GM19463 (cell line): ENCODE measurements at regions not wholly inside any gene's neighbourhood (a gene's known extent, or its start where the extent isn't known, plus 50 kb on each side); places are given as distances from the start of the nearest gene placed in this dataset.
"Not testable (repeated sequence)": the region's sequence is repeated elsewhere in the genome, so short reads cannot be mapped to it uniquely, and the experiment has no call there.

Source experiments
- ATAC-seq: cut with Tn5 transposase; IDR thresholded peaks from one replicate; pipeline ENCODE4 v1.9.1; 2021; ENCODE audit warnings: mild to moderate bottlenecking, moderate library complexity; ENCODE audit not compliant: unreplicated experiment

- ATAC-seq: no peak
Observed at GRCh38 chr11:71182791-71183677, 69.3 kb downstream of the SHANK2 start.

DNA sequence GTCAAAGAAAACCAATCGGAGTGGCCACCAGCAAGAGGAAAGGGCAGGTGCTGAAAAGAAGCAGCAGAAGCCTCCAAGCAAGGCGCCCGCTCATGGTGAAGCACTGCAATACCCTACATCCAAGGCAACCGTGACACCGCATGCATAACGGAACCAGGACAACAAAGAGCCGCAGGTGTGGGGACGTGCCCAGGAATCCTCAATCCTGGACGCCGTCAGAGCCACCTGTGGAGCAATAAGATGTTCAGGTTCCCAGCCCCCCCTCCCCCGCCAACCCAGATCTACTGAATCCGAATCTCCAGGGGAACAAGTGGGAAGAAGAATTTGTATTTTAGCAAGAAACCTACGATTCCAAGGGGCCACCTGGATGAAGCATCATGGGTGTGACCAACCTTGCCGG is 70.8 kb downstream of the SHANK2 start:
- no peak for ATAC-seq

GRCh38 chr11:71180694-71181470 is 71.5 kb downstream of the SHANK2 start:
- no peak for ATAC-seq

DNA sequence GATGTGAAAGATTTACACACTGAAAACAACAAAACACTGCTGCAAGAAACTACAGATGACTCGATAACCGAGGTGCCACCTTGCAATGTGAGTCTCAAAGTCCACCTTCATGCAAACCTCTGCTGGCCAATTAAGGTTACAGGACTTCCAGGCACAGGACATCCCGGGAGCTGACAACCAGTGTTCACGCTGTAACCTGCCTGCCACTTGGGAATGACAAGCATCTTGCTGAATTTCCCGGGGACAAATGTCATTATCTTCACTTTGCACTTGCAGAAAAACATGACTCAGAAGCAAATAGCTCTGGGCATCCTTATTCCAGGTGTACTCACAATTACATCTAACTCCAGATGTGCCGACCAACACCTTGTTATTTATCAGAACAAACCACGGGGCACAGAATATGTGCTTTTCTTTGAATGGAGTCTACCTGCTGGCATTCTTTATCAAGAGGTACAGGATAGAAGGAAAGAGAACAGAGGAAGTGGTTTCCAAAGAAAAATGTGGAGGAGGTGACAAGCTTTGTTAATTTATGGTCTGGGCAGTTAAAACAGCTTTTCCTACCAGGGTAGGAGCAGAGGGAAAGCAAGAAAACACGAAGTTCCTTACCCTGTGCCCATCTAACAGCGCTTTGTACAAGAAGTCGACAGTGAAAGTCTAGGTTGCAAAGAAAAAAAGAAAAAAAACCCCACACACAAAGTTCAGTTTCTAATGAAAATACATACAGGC is 72.3 kb downstream of the SHANK2 start:
- no peak for ATAC-seq

GRCh38 chr11:71178076-71178475 is 74.3 kb downstream of the SHANK2 start:
- no peak for ATAC-seq

DNA sequence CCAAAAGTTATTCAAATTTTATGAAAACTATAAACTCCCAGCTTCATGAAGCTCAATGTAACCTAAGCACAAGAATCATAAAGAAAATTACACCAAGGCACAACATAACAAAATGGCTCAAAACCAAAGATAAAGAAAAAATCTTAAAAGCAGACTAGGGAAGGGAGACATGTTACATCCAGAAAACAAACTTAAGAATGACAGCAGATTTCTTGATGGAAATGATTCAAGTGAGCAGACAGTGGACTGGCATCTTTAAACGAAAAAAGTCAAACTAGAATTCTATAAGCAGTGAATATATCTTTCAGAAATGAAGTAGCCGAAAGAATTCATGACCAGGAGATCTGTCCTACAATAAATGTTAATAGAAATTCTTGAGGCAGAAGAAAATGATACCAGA is 75.6 kb downstream of the SHANK2 start:
- no peak for ATAC-seq

GRCh38 chr11:71173709-71174108 is 78.7 kb downstream of the SHANK2 start:
- no peak for ATAC-seq

GRCh38 chr11:71172680-71173079 is 79.7 kb downstream of the SHANK2 start:
- no peak for ATAC-seq

GRCh38 chr11:71171576-71171975 is 80.8 kb downstream of the SHANK2 start:
- no peak for ATAC-seq

- ATAC-seq: no peak
Observed at GRCh38 chr11:71170624-71171423, 81.6 kb downstream of the SHANK2 start.

- ATAC-seq: no peak
Observed at GRCh38 chr11:71169313-71169712, 83.1 kb downstream of the SHANK2 start.

DNA sequence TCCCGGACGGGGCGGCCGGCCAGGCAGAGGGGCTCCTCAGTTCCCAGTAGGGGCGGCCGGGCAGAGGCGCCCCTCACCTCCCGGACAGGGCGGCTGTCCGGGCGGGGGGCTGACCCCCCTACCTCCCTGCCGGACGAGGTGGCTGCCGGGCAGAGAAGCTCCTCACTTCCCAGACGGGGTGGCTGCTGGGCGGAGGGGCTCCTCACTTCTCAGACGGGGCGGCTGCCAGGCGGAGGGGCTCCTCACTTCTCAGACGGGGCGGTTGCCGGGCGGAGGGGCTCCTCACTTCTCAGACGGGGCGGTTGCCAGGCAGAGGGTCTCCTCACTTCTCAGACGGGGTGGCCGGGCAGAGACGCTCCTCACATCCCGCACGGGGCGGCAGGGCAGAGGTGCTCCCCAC is 84.6 kb downstream of the SHANK2 start:
- ATAC-seq: not testable (repeated sequence)

DNA sequence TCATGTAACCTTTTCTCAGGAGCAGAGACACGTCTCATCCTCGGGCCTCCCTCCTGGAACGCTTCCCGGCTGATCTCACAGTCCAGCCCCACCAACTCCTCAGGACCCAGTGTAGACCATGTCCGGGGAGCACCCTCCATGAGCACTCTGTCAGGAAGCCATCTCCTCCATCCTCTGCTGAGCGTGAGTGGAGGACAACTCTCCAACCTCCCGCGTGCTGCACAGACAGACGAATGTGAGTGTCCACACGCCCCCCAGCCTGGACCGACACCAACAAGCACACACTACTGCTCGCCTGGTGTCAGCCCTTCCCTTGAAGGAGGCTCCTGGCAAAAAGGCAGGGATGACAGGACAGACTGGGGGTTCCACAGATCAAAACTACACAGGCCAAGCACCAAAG is 86.6 kb downstream of the SHANK2 start:
- ATAC-seq: no peak

DNA sequence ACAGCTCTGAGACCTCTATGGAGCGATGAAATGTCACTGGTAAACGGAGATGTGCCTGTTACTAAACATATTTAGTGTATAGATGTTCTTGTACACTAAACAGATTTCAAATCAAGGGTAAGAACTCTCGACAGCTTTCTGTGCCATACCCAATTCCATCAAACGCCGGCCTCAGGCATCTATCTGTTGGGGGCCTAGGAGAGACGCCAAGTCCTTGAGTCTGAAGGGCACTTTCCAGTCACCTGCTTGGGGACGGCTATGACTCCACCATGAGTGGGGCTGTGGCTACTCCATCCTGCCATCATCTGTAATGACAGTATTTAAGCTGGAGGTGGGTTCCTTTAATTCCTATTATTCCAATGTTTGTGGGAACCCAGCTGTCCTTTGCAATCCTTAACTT is 87.8 kb downstream of the SHANK2 start:
- ATAC-seq: no peak

GRCh38 chr11:71164186-71164585 is 88.2 kb downstream of the SHANK2 start:
- ATAC-seq: no peak

- ATAC-seq: no peak
Observed at GRCh38 chr11:71163371-71163770, 89.0 kb downstream of the SHANK2 start.

DNA sequence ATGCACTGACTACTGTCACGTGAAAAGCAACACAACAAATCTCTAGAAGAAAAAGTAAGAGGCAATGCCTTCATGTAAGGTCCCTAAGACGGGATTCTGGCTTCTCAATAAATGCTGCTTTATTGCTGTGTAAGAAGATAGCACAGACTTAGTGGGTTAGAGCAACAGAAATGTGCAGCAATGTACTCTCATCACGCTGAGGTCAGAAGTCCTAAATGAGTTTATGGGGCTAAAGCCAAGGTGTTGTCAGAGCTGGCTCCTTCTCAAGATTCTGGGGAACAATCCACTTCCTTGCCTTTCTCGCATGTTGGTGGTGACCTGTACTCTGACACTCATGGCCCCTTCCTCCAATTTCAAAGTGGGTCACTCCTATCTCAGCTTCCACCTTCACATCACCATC is 93.4 kb downstream of the SHANK2 start:
- no peak for ATAC-seq

- ATAC-seq: not testable (repeated sequence)
Observed at GRCh38 chr11:71157676-71158075, 94.7 kb downstream of the SHANK2 start.

DNA sequence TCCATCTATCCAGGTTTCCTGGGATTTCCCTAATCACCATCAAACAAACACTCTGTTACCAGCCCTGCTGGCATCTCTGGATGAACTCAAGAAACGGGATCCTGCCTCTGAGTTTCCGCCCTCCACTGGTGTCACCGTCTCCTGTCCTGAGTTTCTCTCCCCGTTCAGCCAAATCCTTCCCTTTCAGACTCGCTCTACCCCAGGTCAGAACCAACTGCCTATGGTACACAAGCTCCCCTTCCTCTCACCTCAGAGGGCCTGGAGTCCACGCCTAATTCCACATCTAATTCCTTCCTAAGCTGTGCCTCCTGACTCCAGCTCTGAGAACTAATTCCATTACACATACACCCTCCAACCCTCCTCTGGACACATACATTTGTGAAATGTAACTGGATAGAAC is 96.1 kb downstream of the SHANK2 start:
- ATAC-seq: no peak

DNA sequence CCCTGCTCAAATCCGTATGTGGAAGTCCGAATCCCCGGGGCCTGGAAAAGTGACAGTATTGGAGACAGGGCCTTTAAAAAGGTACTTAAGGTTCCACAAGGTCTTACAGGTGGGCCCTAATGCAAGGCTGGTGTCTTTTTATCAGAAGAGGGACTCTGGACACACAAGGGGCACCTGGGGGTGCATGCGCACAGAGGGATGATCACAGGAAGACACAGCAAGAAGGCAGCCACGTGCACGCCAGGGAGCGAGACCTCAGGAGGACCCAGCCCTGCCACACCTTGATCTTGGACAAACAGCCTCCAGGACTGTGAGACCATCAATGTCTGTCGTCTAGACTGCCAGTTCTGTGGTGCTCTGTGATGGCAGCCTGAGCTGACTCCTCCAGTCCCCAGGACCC is 96.5 kb downstream of the SHANK2 start:
- ATAC-seq: no peak
